ENCODE measurements at regions not wholly inside any gene's neighbourhood (a gene's known extent, or its start where the extent isn't known, plus 50 kb on each side); places are given as distances from the start of the nearest gene placed in this dataset.

- no peak for DNase-seq (ENCODE audit: extremely low read depth in 1 of 2, low read depth in 1 of 2)
These were observed 178.2 kb upstream of the CRY1 start for GRCh38 chr12:107271523-107271922.

GRCh38 chr12:107275530-107275929 is 182.2 kb upstream of the CRY1 start:
- DNase-seq (ENCODE audit: extremely low read depth in 1 of 2, low read depth in 1 of 2) = no peak

DNA sequence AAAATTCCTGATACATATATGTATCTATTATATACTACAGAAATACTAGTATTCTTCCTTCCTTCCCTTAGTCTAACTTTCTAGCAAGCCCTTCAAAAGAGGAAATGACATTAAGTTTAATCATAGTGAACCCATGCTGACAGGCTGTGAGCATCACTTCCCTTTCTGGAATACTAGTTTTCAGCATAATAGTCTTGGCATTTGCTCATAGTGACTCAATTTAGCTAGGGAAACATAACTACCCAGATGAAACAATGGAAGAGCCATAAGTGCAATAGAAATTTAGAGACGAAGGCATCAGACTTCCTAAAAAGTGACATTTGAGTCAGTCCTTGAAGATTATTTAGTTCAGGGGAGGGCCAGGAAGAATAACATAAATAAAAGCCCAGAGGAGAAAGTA is 184.5 kb upstream of the CRY1 start:
- no peak for DNase-seq (ENCODE audit: extremely low read depth in 1 of 2, low read depth in 1 of 2)

DNA sequence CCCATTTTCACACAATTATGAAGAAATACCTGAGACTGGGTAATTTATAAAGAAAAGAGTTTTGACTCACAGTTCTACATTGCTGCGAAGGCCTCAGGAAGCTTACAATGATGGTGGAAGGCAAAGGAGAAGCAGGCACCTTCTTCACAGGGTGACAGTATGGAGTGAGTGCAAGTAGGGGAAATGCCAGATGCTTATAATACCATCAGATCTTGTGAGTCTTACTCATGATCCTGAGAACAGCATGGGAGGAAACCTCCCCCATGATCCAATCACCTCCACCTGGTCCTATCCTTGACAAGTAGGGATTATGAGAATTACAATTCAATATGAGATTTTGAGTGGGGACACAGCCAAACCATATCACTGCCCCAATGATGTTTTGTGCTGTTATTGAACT is 189.3 kb upstream of the CRY1 start:
- no peak for DNase-seq (ENCODE audit: extremely low read depth in 1 of 2, low read depth in 1 of 2)

DNA sequence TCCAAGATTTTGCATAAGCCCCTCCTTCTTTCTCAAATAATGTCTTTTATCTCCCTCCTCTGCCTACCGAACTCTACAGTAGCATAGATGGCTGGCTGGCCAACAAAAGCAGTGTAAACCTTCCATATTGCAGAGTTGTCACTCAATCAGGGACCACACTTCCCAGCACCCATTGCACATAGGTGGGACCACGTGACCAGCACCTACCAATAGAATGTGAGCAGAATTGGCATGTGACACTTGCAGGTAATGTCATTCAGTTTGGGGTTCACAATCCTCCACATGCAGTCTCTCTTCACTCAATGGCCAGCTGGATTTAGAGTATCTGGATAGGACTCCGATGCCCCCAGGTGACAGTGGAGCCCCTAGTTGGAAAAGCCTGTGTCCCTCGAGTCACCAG is 190.3 kb upstream of the CRY1 start:
- no peak for DNase-seq (ENCODE audit: extremely low read depth in 1 of 2, low read depth in 1 of 2)

- no peak for DNase-seq (ENCODE audit: extremely low read depth in 1 of 2, low read depth in 1 of 2)
These were observed 191.3 kb upstream of the CRY1 start for GRCh38 chr12:107284692-107285091.

DNA sequence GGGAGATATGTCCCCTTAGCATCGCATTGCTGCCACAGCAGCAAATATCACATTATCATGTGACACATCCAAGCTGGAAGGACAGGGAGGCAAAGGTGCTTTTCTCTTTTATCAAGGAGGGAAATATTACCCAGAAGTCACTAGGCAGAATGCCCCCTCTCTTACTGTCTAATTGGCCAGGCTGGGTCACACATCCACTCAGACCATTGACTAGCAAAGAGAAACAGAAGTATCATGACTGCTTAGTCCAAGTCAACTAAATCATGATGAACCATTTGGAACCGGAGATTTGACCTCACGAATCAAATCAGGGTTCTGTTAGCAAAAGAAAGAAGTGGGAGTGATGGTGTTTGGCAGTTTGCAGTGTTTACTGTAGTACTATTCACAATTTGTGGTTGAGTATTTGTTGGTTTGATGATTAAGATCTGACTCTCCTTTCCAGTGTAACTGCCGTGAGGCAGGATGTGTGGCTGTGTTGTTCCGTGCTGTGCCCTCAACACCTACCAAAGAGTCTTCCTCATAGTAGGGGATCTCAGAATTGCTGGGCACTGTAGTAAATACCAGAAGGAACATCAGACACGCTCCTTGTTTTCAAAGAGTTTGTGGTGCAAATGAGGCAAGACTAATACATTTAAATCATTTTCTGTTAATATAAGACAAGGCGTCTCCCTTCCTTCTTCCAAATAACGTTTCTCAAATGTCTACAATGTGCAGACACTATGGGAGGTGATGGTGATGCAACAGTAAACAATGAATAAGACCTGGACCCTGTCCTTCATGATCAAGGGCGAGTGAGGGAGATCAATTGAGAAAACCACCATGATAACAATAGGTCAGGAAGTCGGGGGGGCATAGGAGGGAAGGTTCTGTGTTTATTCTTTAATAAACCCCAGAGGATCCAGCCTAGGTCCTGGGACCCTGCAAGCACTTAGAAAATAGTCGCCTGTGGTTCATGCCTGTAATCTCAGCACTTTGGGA is 194.4 kb upstream of the CRY1 start:
- DNase-seq (ENCODE audit: extremely low read depth in 1 of 2, low read depth in 1 of 2) = no peak

- no peak for DNase-seq (ENCODE audit: extremely low read depth in 1 of 2, low read depth in 1 of 2)
These were observed 195.2 kb upstream of the CRY1 start for GRCh38 chr12:107288414-107289127.

GRCh38 chr12:107291018-107291417 is 197.7 kb upstream of the CRY1 start:
- DNase-seq (ENCODE audit: extremely low read depth in 1 of 2, low read depth in 1 of 2) = no peak

GRCh38 chr12:107296681-107297089 is 203.3 kb upstream of the CRY1 start:
- DNase-seq (ENCODE audit: extremely low read depth in 1 of 2, low read depth in 1 of 2) = no peak

GRCh38 chr12:107302649-107303341 is 209.4 kb upstream of the CRY1 start:
- DNase-seq (ENCODE audit: extremely low read depth in 1 of 2, low read depth in 1 of 2) = no peak

DNA sequence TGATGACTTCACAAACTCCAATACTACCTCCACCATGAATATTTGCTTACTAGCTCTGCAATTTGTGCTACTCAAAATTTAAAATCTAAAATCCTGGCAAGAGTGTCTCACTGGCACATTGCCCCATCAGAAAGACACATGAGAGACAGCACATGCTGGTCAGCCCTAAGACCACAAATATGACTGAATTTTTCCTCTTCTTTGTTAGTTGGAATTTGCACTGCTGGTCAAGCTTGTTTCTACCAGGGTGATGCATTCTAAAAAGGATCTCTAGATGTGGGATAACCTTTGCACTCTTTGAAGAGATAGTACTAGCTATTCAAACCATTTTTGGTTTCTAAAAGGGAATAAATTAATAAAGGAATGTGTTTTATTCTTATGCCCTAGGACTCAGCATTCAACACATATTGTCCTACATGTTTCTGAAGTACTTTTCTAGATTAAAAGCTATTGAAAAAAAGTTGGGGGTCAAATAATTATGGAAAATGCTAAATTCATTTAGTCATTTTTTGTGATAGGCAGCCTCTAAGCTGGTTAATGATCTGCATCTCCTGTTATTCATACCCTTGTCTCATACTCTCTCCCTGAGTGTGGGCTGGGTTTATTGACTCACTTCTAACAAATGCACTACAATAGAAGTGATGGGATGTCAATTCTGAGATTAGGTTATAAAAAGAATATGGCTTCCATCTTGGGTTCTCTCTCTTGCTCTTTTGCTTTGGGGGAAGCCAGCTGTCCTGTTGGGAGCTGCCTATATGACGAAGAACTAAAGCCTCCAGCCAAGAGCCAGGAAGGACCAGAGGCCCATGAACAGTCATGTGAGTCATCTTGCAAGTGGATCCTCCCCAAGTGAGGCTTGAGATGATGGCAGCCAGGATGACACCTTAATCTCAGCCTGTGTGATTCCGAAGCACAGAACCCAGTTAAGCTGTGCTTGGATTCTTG is 211.5 kb upstream of the CRY1 start:
- no peak for DNase-seq (ENCODE audit: extremely low read depth in 1 of 2, low read depth in 1 of 2)

DNA sequence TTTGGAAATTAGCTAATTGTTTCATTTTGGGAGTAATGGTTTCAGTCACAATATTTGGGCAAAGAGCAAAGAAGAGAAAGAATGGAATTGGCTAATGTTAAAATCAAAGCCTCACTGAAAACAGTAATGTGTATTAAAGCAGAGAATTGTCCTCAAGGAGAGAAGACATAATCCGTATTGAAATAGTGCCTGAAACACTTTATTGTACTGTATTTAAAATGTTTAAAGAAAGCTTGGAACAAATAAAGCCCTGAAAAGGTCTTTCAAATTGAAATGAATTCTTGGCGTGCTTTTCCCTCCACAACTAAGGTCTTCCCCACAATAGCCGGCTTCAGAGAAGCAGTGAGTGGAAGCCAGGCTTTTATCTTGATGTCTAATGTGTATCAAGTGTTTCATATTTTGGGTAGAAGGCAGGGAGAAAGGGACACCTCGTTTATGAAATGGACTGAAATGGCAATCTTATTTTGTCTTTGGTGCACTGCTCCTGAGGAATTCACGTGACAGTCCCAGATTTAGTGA is 212.9 kb upstream of the CRY1 start:
- DNase-seq (ENCODE audit: extremely low read depth in 1 of 2, low read depth in 1 of 2) = no peak

- DNase-seq (ENCODE audit: extremely low read depth in 1 of 2, low read depth in 1 of 2) = no peak
These were observed 215.0 kb upstream of the CRY1 start for GRCh38 chr12:107308310-107308709.

GRCh38 chr12:107309020-107309419 is 215.7 kb upstream of the CRY1 start:
- DNase-seq (ENCODE audit: extremely low read depth in 1 of 2, low read depth in 1 of 2) = no peak

GRCh38 chr12:107310621-107311020 is 217.3 kb upstream of the CRY1 start:
- no peak for DNase-seq (ENCODE audit: extremely low read depth in 1 of 2, low read depth in 1 of 2)

DNA sequence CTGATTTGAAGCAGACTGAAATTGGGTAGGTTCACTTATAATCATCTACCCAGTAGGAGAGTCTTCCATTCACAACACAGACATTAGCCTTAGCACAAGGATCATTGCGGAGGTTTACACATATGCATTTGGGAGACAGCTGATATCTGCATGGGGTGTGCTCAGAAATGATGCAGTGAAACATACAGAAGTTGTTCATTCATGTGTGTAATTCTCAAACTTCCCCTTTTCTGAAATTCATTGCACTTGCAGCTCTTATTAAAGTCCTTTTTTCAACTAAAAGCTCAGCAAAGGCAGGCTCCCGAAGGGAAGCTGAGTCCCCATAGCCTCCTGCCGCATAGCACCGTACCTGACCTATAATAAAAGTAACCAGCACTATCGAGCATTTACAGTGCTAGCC is 218.3 kb upstream of the CRY1 start:
- DNase-seq (ENCODE audit: extremely low read depth in 1 of 2, low read depth in 1 of 2) = no peak

DNA sequence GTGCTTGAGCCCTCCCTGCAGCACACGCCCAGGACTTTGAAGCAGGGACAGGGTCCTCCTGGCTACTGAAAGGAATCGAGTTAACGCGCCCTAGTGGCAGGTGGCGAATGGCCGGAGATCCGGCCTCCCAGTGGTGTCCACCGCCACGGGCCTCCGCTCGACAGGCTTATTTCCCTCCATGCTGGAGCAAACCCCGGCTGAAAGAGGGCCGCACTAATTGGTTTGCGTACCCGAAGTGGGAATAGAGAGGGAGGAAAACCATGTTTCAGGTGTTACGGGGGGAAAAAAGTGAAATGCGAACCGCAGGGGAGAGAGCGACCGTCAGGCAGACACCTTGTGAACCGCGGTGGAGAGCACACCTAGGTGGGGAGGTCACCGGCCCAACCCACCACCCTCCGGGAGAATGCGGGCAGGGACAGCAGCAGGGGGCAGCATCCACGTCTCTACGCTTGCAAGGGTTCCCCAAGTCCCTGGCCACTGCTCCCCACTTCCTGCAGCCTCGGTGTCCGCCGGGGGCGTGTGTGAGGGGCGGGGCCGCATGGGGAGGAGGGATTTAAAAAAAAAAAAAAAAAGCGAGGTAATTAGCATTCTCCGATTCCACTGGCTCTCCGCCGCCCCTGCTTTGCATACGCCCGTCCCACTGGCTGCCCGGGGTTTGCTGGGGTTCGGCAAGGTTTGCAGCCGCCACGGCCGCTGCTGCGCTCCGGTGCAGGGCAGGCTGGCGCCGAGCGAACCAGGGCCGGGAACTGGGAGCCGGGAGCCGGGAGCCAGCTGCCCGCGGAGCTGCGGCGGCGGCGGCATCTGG is 224.6 kb upstream of the CRY1 start:
- DNase-seq (ENCODE audit: extremely low read depth in 1 of 2, low read depth in 1 of 2) = peak; percentile 62 to 75

DNA sequence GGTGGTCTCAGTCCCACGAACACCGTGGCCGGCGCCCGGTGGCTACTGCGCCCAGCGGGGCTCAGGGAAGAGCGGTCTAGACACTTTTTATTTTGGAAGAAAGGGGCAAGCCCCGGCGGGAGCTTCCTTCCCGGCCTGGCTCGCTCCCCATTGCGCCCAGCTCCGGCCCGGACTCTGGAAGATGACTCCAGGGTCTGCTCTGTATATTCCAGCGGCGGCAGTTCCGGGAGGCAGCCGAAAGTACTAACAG is 225.1 kb upstream of the CRY1 start:
- no peak for DNase-seq (ENCODE audit: extremely low read depth in 1 of 2, low read depth in 1 of 2)

Measured in activated CD8-positive, alpha-beta memory T cell treated with anti-CD3 and anti-CD28 coated beads for 1 hour (primary cell).